OCI-LY1 (cell line): ENCODE measurements at regions not wholly inside any gene's neighbourhood (a gene's known extent, or its start where the extent isn't known, plus 50 kb on each side); places are given as distances from the start of the nearest gene placed in this dataset.

Experiments used
- EZH2 ChIP-seq: fragments of 200-600 bp; sonication (generic), shearing (Covaris generic); IDR thresholded peaks from 2 replicates; pipeline ENCODE4 v1.8.0; 2017; ENCODE audit warnings: borderline replicate concordance, mixed run types, mild to moderate bottlenecking, antibody characterized with exemption, low read length, moderate library complexity, mixed read lengths
- TF ChIP-seq, protein P1 (sequence below): fragments of 200-600 bp; sonication (generic), shearing (Covaris generic); IDR thresholded peaks from 2 replicates; pipeline ENCODE4 v1.5.1; 2017; ENCODE audit warnings: mild to moderate bottlenecking, antibody characterized with exemption, low read length, moderate library complexity, mixed read lengths

DNA sequence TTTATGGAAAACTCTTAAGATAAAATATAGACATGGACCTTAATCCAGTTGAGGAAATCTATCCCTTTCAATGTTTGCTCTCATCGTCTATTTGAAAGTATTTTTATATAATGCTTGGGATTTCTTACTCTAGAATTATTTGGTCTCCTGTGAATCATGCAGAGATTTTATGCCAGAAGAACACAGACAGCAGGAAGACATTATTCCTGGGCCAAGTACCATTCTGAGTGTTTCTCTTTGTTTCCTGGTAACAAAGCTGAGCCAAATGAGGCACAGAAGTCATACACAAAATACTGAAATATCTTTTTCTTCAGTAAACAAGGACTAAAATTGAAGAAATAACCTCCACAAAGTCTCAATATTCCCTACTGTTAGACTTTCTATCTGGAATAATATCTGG, 538.2 kb upstream of the EYS start:
- TF ChIP-seq, protein P1, sequence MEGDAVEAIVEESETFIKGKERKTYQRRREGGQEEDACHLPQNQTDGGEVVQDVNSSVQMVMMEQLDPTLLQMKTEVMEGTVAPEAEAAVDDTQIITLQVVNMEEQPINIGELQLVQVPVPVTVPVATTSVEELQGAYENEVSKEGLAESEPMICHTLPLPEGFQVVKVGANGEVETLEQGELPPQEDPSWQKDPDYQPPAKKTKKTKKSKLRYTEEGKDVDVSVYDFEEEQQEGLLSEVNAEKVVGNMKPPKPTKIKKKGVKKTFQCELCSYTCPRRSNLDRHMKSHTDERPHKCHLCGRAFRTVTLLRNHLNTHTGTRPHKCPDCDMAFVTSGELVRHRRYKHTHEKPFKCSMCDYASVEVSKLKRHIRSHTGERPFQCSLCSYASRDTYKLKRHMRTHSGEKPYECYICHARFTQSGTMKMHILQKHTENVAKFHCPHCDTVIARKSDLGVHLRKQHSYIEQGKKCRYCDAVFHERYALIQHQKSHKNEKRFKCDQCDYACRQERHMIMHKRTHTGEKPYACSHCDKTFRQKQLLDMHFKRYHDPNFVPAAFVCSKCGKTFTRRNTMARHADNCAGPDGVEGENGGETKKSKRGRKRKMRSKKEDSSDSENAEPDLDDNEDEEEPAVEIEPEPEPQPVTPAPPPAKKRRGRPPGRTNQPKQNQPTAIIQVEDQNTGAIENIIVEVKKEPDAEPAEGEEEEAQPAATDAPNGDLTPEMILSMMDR = no peak
- TF ChIP-seq EZH2 = no peak
